ENCODE measurements at regions not wholly inside any gene's neighbourhood (a gene's known extent, or its start where the extent isn't known, plus 50 kb on each side); places are given as distances from the start of the nearest gene placed in this dataset.

DNA sequence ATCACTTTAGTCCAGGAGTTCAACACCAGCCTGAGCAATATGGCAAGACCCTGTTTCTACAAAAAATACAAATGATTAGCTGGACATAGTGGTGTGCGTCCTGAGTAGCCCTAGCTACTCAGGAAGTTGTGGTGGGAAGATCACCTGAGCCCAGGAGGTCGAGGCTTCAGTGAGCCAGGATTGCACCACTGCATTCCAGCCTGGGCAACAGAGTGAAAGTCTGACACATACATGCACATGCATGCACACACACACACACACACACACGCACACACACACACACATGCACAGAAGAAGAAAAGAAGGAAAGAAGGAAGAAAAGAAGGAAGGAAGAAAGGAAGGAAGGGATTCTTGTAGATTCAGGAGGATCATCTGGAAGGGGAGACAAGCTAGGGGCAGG is 104.4 kb upstream of the USP25 start:
- TF ChIP-seq, protein P1, sequence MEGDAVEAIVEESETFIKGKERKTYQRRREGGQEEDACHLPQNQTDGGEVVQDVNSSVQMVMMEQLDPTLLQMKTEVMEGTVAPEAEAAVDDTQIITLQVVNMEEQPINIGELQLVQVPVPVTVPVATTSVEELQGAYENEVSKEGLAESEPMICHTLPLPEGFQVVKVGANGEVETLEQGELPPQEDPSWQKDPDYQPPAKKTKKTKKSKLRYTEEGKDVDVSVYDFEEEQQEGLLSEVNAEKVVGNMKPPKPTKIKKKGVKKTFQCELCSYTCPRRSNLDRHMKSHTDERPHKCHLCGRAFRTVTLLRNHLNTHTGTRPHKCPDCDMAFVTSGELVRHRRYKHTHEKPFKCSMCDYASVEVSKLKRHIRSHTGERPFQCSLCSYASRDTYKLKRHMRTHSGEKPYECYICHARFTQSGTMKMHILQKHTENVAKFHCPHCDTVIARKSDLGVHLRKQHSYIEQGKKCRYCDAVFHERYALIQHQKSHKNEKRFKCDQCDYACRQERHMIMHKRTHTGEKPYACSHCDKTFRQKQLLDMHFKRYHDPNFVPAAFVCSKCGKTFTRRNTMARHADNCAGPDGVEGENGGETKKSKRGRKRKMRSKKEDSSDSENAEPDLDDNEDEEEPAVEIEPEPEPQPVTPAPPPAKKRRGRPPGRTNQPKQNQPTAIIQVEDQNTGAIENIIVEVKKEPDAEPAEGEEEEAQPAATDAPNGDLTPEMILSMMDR (conservative IDR thresholded peaks at IDR 0.05 in 1 of 2, IDR thresholded peaks at IDR 0.05 in 1 of 2; ENCODE audit: extremely low read depth in 1 of 2, insufficient read depth in 1 of 2, low read depth in 1 of 2, low read length in 2 of 2), result no peak
- TF ChIP-seq EZH2 (IDR thresholded peaks at IDR 0.05; ENCODE audit: borderline replicate concordance, low read length), result no peak
